ENCODE measurements at regions not wholly inside any gene's neighbourhood (a gene's known extent, or its start where the extent isn't known, plus 50 kb on each side); places are given as distances from the start of the nearest gene placed in this dataset.

DNA sequence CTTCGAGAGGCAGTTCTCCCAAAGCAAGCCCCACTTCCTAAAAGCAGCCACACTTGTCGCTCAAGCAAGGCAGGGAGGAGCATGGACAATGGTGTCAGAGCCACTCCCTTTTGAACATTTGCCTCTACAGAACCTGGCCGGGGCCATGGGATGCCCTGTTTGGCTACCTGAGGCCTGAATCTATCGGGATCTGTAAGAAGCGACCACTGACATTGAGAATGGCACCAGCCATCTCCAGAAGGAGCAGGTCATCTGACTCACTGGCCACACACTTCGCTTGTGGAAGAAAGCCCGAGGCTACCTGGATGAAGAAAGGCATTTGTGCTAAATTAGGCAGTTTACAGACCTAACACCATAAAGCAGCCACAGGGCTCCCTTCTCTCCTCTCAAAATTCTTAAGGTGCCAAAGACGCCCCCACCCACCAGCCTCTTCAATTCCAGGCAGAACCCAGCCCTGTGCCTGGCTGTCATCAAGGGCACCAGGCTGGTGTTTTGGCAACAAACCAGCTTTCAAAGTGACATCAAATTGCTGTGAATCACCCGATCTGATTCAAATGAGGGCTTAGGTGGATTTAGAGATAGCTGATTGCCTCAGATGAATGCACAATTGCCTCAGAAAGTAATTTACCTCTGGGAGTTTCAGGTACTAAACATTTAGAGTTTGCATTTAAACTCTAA lies 104.8 kb downstream of the ETS2 start:
- TF ChIP-seq POLR2AphosphoS5 (IDR thresholded peaks at IDR 0.05) (no peak), CTCF (IDR thresholded peaks at IDR 0.05) (no peak), POLR2A (IDR thresholded peaks at IDR 0.05) (no peak), EP300 (IDR thresholded peaks at IDR 0.05) (no peak)

Data from sigmoid colon (tissue), 4 donors.